GM18499 (cell line): ENCODE measurements at regions not wholly inside any gene's neighbourhood (a gene's known extent, or its start where the extent isn't known, plus 50 kb on each side); places are given as distances from the start of the nearest gene placed in this dataset.

Source experiments
- ATAC-seq: cut with Tn5 transposase; IDR thresholded peaks from one replicate; pipeline ENCODE4 v1.9.1; 2021; ENCODE audit warnings: moderate number of reproducible peaks; ENCODE audit not compliant: insufficient read depth, unreplicated experiment

DNA sequence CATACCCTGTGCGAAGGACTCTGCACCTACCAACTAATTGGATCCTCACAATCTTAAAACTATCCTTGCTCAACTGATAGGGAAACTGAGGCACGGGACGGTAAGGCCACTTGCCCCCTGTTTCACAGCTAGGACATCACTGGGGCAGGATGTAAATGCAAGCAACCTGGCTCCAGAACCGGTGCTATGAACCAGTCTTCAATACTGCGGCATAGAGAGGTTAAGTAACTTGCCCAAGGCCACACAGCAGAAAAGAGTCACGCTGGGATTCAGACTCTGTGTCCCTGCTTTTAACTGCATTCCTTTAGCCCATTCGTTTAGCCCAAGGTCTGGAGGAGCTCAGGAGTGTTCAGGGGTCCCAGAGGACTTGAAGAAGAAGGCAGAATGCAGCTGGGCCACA lies 76.1 kb downstream of the NCOR2 start:
- ATAC-seq: no peak

DNA sequence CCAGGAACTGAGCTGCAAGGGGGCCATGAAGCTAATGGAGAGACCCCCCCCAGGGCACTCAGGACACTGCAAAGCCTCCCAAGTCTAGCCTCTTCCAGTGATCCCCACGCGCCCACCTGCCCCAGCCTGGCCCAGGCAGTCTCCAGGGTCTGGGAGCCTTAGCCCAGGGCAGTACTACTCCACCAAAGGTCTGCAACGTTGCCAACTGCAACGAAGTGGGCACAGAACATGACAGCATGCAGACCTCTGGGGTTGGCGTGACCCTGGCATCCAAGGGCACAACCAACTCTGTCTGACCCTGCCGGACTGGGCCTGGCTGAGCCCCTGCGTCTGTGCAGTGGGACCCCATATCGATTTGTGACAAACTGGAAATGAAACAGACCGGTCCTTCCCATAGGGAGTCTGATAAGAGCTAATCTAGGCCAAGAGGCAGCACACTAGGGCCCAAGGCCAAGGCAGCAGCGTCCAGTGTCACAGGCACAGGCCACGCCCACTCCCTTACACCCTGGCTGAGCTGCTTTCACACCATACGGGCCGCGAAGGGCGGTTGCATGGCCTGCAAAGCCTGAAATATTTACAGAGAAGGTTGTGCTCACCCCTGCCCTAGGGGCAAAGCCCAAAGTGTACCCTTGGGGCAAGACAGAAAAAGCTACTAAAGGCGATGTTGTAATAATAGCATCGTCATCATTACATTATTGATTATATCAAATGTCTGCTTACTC lies 76.7 kb downstream of the NCOR2 start:
- ATAC-seq: no peak

DNA sequence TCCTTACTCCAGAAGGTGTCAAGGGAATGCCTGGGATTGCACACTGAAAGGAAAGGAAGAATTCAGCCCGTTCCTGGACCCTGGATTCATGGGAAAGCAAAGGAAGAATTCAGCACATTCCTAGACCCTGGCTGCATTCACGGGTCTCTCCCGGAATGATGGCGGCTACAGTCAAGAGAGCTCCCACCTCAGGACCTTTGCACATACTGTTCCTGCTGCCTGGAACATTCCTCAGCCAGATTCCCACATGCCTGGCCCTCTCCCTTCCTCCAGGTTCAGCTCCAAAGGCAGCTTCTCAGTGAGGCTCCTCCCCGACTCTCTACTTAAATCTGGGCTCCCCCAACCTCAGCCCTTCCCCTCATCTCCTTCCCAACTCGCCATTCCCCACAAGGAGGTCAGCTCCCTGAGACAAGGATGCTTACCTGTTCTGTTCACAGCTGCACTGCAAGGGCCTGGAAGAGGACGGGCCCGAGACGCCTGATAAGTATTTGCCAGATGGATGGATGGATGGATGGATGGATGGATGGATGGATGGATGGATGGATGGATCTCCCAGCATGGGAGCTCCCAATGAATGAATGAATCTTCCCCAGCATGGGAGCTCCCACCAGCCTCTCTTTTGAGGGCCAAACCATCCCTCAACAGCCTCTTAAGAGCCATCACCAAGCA lies 77.4 kb downstream of the NCOR2 start:
- no peak for ATAC-seq

- no peak for ATAC-seq
Measured at GRCh38 chr12:124489220-124489619, 78.2 kb downstream of the NCOR2 start.

GRCh38 chr12:124488520-124488919 lies 78.9 kb downstream of the NCOR2 start:
- no peak for ATAC-seq

DNA sequence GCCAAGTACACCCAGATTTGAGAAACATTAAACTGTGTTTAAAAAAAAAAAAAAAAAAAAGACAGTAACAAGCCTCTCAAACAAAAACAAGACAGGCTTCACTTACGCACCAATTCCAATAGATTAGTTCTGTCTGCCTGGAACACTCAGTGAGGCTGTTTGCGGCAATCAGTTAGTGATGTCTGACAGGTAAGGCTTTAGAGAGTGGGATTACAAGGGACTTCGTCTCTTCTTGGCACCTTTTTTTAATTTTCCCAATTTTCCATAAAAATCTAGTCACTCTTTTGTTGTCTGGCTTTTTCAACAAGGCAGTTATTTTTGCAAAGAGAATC lies 79.6 kb downstream of the NCOR2 start:
- ATAC-seq: no peak

GRCh38 chr12:124487066-124487833 lies 80.2 kb downstream of the NCOR2 start:
- no peak for ATAC-seq

DNA sequence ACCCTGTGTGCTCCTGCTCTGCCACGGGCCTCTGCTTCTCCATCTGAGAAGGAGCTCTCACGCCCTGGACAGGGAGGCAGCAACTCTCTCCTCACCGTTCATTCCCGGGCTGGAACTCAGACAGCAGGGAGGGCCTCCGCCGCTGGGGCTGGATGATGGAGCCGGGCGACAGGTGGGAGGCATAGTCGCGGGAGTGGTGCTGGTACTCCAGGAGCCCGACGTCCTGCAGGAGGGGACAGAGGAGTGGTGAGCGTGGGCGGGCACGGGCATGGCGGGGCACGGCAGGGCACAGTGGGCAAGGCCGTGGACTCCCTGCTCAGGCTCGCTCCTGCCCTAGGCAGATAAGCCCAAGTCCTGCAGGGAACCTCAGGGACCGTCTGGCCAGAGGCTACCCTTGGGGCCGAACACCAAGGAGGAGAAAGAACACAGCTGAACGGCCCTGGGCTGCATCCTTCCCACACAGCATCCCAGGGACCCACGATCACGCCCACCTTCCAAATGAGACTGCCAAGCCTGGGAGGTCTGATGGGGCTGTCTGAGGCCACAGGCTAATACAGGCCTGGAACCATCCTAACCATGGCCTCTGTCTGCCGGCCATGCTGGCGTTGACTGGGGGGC lies 81.0 kb downstream of the NCOR2 start:
- no peak for ATAC-seq

DNA sequence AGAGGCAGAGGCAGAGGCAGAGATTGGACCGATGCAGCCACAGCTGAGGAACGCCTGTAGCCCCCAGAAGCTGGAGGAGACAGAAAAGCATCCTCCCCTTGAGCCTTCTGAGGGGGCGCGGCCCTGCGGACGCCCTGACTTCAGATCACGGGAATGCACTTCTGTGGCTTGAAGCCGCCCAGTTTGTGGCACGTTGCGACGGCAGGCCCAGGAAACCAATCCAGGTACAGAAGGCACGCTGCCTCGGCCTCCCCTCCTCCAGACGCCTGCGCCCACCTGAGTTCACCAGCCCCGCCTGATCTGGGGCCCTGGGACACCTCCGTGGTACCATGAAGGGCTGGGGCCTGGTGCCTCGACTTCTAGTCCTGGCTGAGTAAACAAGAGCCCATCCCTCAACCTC lies 82.0 kb downstream of the NCOR2 start:
- no peak for ATAC-seq

- ATAC-seq: no peak
Measured at GRCh38 chr12:124484526-124484953, 82.9 kb downstream of the NCOR2 start.

- ATAC-seq: no peak
Measured at GRCh38 chr12:124484067-124484466, 83.3 kb downstream of the NCOR2 start.

DNA sequence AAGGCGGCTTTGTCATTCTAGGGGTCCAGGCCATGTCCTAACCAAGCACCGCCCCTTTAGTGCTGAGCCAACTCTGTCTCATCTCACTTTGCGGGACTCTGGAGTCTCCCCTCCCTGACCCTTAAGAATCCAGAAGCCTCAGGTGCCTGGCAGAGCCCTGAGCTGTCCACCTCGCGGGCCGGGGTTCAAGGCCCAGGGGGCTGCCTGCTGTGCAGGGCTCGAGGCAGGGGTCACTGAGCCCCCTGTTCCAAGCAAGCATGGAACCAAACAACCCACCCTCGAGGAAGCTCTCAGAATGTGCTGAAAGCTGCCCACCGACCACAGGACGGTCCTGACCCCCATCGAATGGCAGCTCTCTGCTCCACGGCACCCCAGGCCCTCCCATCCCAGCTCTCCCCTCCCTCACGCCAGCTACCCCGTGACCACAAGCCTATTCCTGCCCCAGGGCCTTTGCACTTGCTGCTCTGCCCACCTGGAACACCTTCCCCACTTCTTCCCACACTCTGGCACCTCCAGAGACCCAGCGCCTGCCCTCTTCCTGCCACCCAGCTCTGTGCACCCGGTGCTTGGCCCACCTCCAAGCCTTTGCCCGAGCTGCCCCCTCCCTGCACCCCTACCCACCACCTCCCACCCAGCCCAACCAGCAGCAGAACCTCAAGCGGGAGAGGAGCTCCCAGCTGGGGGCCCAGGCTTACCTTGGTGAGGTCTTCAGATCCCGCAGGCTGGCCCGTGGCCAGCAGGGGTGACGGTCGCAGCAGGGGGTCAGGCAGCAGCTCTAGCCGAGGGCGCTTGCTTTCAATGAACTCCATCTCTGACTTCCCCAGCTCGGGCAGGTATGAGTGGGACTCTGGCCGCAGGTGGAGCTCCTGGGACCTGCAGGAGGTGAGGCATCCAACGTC lies 84.3 kb downstream of the NCOR2 start:
- ATAC-seq: no peak

GRCh38 chr12:124482567-124482893 lies 84.9 kb downstream of the NCOR2 start:
- ATAC-seq: no peak

DNA sequence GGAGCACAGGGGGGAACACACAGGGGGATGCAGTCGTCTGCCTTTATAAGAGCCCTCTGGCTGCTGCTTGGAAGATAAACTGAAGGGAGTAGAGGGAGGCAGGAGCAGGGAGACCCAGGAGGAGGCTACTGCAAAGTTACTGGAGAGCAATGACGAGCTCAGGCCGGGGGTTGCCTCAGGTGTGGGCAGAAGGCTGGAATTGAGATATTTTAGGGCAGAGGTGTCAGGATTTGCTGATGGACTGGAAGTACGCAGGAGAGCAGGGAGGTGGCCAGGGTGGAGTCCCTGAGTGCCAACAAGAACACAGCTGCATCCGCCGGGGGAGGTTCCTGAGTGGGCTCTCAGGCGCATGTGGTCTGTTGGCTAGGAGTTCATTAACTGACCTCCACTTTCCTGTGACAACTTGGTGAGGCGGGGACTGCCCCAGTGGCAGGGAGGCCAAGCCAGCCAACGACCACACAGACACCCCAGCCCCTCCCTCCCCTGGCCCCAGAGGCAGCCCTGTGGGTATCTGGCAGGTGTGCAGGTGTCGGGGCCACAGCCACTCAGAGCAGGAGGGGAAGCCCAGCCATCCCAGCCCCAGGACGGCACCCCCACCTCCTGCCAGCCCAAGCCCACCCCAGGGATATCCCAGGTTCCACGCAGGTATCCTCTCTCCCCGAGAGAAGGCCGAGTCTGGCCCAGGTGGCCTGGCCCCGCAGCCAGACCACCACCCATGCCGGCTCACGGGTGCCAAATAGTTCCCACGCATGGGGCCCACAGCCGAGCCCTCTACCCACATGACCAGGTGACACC lies 85.4 kb downstream of the NCOR2 start:
- ATAC-seq: no peak

DNA sequence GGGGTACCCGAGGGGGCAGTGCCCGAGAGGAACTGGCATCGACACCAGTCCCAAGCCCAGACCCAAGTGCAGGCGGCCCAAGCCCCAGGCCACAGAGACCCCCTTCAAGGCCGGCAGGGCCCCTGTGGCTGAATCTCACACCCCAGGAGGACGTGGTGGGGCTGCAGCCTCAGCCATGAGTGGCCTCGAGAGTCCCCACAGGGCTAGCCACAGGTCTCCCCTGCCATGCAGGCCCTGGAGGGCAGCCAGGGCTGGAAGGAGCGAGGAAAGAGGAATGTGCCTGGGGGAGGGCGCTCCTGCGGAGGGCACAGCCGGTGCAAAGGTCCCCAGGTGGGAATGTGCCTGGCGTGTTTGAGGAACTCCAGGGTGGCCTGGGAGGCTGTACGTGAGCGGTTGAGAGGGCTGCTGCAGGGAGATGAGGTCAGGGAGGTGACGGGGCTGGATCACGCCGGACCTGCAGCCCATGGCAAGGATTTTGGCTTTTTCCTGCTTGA lies 86.1 kb downstream of the NCOR2 start:
- no peak for ATAC-seq

GRCh38 chr12:124480469-124481256 lies 86.7 kb downstream of the NCOR2 start:
- ATAC-seq: peak; percentile 59

GRCh38 chr12:124479680-124480468 lies 87.5 kb downstream of the NCOR2 start:
- ATAC-seq: no peak
